GM23338 (cell line): ENCODE measurements at regions not wholly inside any gene's neighbourhood (a gene's known extent, or its start where the extent isn't known, plus 50 kb on each side); places are given as distances from the start of the nearest gene placed in this dataset.
A peak's percentile ranks its signal among the peaks of the same experiment; 100 is the strongest.

Source experiments
- ATAC-seq: fragments of 200-7000 bp; cut with Tn5 transposase; 3 replicates; pipeline ENCODE4 v1.9.1; 2020
- DNase-seq: peaks from one replicate; pipeline ENCODE4 v3.0.0-alpha.2; 2015; ENCODE audit warnings: low spot score
- H2AFZ ChIP-seq: fragments of 200-600 bp; sonication (generic); 2 replicates; pipeline ENCODE4 v1.8.0; 2016; ENCODE audit warnings: antibody characterized with exemption, mild to moderate bottlenecking, moderate library complexity
- H3F3A ChIP-seq: fragments of 200-600 bp; sonication (generic); replicated peaks from 2 replicates; pipeline ENCODE4 v1.8.0; 2017; ENCODE audit warnings: antibody characterized with exemption, mixed run types, low read depth
- H3K27ac ChIP-seq: fragments of 200-600 bp; sonication (generic); 2 replicates; pipeline ENCODE4 v1.6.1; 2016; ENCODE audit warnings: low read depth
- H3K27me3 ChIP-seq: fragments of 200-600 bp; sonication (generic); 2 replicates; pipeline ENCODE4 v1.8.0; 2016; ENCODE audit warnings: mild to moderate bottlenecking, mixed run types, moderate library complexity; ENCODE audit not compliant: insufficient read depth
- H3K36me3 ChIP-seq: fragments of 200-600 bp; sonication (generic); 2 replicates; pipeline ENCODE4 v1.8.0; 2016; ENCODE audit warnings: mild to moderate bottlenecking; ENCODE audit not compliant: insufficient read depth
- H3K4me1 ChIP-seq: fragments of 200-600 bp; sonication (generic); 2 replicates; pipeline ENCODE4 v1.8.0; 2016; ENCODE audit warnings: mild to moderate bottlenecking, moderate library complexity; ENCODE audit not compliant: insufficient read depth
- H3K4me2 ChIP-seq: fragments of 200-600 bp; sonication (generic); 2 replicates; pipeline ENCODE4 v1.7.1; 2017; ENCODE audit warnings: mixed run types
- H3K4me3 ChIP-seq: fragments of 200-600 bp; sonication (generic); 2 replicates; pipeline ENCODE4 v1.6.1; 2016; ENCODE audit warnings: mixed run types
- H3K79me2 ChIP-seq: fragments of 200-600 bp; sonication (generic); replicated peaks from 2 replicates; pipeline ENCODE4 v1.8.0; 2017; ENCODE audit warnings: mild to moderate bottlenecking; ENCODE audit not compliant: insufficient read depth
- H3K9me2 ChIP-seq: fragments of 200-600 bp; sonication (generic); 2 replicates; pipeline ENCODE4 v1.8.0; 2017; ENCODE audit not compliant: insufficient read depth
- H4K20me1 ChIP-seq: fragments of 200-600 bp; sonication (generic); replicated peaks from 2 replicates; pipeline ENCODE4 v1.8.0; 2017; ENCODE audit warnings: mild to moderate bottlenecking; ENCODE audit not compliant: insufficient read depth
- H3K27ac Mint-ChIP-seq: 2 replicates; pipeline ENCODE4 v1.8.0; 2020; ENCODE audit warnings: inconsistent platforms, mild to moderate bottlenecking, moderate library complexity, mixed read lengths
- H3K27me3 Mint-ChIP-seq: 3 replicates; pipeline ENCODE4 v1.8.0; 2022; ENCODE audit warnings: low read depth, mild to moderate bottlenecking, moderate library complexity, mixed read lengths, inconsistent platforms; ENCODE audit not compliant: insufficient read depth, poor library complexity
- H3K36me3 Mint-ChIP-seq: 3 replicates; pipeline ENCODE4 v1.8.0; 2021; ENCODE audit warnings: low read depth, mild to moderate bottlenecking, inconsistent platforms, moderate library complexity, mixed read lengths
- H3K4me1 Mint-ChIP-seq: 3 replicates; pipeline ENCODE4 v1.8.0; 2020; ENCODE audit warnings: mild to moderate bottlenecking, inconsistent platforms, mixed read lengths
- H3K4me3 Mint-ChIP-seq: 3 replicates; pipeline ENCODE4 v1.8.0; 2021; ENCODE audit warnings: moderate library complexity, mild to moderate bottlenecking, inconsistent platforms, mixed read lengths
- H3K9me3 Mint-ChIP-seq: 3 replicates; pipeline ENCODE4 v1.8.0; 2020; ENCODE audit warnings: moderate library complexity, mild to moderate bottlenecking, inconsistent platforms, mixed read lengths
- EZH2 ChIP-seq: fragments of 200-600 bp; sonication (generic); IDR thresholded peaks from one replicate; pipeline ENCODE4 v1.8.0; 2017; ENCODE audit warnings: antibody characterized with exemption, mild to moderate bottlenecking, low read depth; ENCODE audit not compliant: unreplicated experiment
- NANOG ChIP-seq: IDR thresholded peaks from 2 replicates; pipeline ENCODE4 v1.6.1; 2016; ENCODE audit warnings: antibody characterized with exemption, borderline replicate concordance
- ZNF114 ChIP-seq: fragments of 250-450 bp; sonication (Bioruptor Pico); IDR thresholded peaks from 2 replicates; pipeline ENCODE4 v1.5.0; 2020; ENCODE audit warnings: mild to moderate bottlenecking, moderate library complexity
- ZNF331 ChIP-seq: fragments of 250-450 bp; sonication (Bioruptor Pico); IDR thresholded peaks from 2 replicates; pipeline ENCODE4 v1.5.0; 2020; ENCODE audit warnings: low read depth, mild to moderate bottlenecking, moderate library complexity
- ZNF462 ChIP-seq: fragments of 250-450 bp; sonication (Bioruptor Pico); IDR thresholded peaks from 2 replicates; pipeline ENCODE4 v1.5.0; 2020; ENCODE audit warnings: mild to moderate bottlenecking, moderate library complexity

- TF ChIP-seq ZNF462: no peak
- no peak for TF ChIP-seq NANOG
These were observed 54.0 kb upstream of the EGFL6 start (continued) for GRCh38 chrX:13515211-13515930.

GRCh38 chrX:13511944-13512330 is 57.5 kb upstream of the EGFL6 start:
- Histone ChIP-seq H3K9me2 (no peaks in the 10 kb centered on the region), H3K4me3 (no peak overlapping the region), H3K79me2 (no peaks in the 10 kb centered on the region), H4K20me1 (no peaks in the 10 kb centered on the region), H3K36me3 (no peaks in the 10 kb centered on the region), H2AFZ (peak overlapping the region; percentile 59; the same call in 1 of the 2 replicates), H3K4me2 (no peak overlapping the region), H3F3A (no peaks in the 10 kb centered on the region), H3K4me1 (no peaks in the 10 kb centered on the region), H3K27ac (no peak overlapping the region), H3K27me3 (no peaks in the 10 kb centered on the region)
- Mint-ChIP-seq H3K4me3 (no peak overlapping the region), H3K27ac (no peak overlapping the region), H3K4me1 (no peaks in the 10 kb centered on the region), H3K36me3 (no peaks in the 10 kb centered on the region), H3K27me3 (no peaks in the 10 kb centered on the region), H3K9me3 (no peaks in the 10 kb centered on the region)
- DNase-seq: no peak
- ATAC-seq: no peak
- no peak for TF ChIP-seq EZH2
- TF ChIP-seq ZNF114 (CRISPR knock-in tag): no peak
- no peak for TF ChIP-seq ZNF331 (CRISPR knock-in tag)
